ENCODE measurements at regions not wholly inside any gene's neighbourhood (a gene's known extent, or its start where the extent isn't known, plus 50 kb on each side); places are given as distances from the start of the nearest gene placed in this dataset.

- TF ChIP-seq ATF3 (CRISPR knock-in tag; conservative IDR thresholded peaks at IDR 0.05), result no peak
- TF ChIP-seq CTCF (IDR thresholded peaks at IDR 0.05), result no peak
- no peak for TF ChIP-seq GABPB1 (CRISPR knock-in tag; IDR thresholded peaks at IDR 0.05)
- TF ChIP-seq AR (CRISPR knock-in tag; IDR thresholded peaks at IDR 0.05), result no peak
- no peak for TF ChIP-seq FOXJ3 (CRISPR knock-in tag; IDR thresholded peaks at IDR 0.05; ENCODE audit: borderline replicate concordance)
- no peak for TF ChIP-seq NFE2L1 (CRISPR knock-in tag; IDR thresholded peaks at IDR 0.05)
- no peak for TF ChIP-seq TP53 (CRISPR knock-in tag; IDR thresholded peaks at IDR 0.05)
These were observed 457.6 kb downstream of the UTRN start for GRCh38 chr6:144742779-144743178.

Data from WTC11 (cell line).